ENCODE measurements at regions not wholly inside any gene's neighbourhood (a gene's known extent, or its start where the extent isn't known, plus 50 kb on each side); places are given as distances from the start of the nearest gene placed in this dataset.

GRCh38 chr1:90494748-90495282 lies 222.3 kb downstream of the BARHL2 start:
- H3K27ac ChIP-seq: no peak overlapping the region
- intact Hi-C loops (cut with DNase I): no loop called here
- no peaks in the 10 kb centered on the region for H3K9me3 ChIP-seq
- no peaks in the 10 kb centered on the region for H3K4me1 ChIP-seq
- H3K4me3 ChIP-seq: no peak overlapping the region
- no peak for TF ChIP-seq CTCF (IDR thresholded peaks at IDR 0.05)
- DNase-seq (no peak), ATAC-seq (no peak), FAIRE-seq (no peak)
- no peaks in the 10 kb centered on the region for H3K36me3 ChIP-seq
- 56 to 57% methylated on average over 11 of the region's 11 CpGs for WGBS, 2 donors
- H3K27me3 ChIP-seq: no peaks in the 10 kb centered on the region

- TF ChIP-seq CTCF (IDR thresholded peaks at IDR 0.05): no peak
- H3K4me1 ChIP-seq: no peaks in the 10 kb centered on the region
- no peaks in the 10 kb centered on the region for H3K36me3 ChIP-seq
- no peak for ATAC-seq
- WGBS, 2 donors: 49 to 73% methylated on average over 5 of the region's 5 CpGs
- no peak overlapping the region for H3K27ac ChIP-seq
- no peak overlapping the region for H3K4me3 ChIP-seq
- no peak for FAIRE-seq
- H3K27me3 ChIP-seq: no peaks in the 10 kb centered on the region
- DNase-seq: no peak
- H3K9me3 ChIP-seq: no peaks in the 10 kb centered on the region
- intact Hi-C loops (cut with DNase I): no loop called here
Observed at GRCh38 chr1:90488451-90488850, 228.7 kb downstream of the BARHL2 start.

GRCh38 chr1:90486996-90487395 lies 230.1 kb downstream of the BARHL2 start:
- H3K27me3 ChIP-seq: no peaks in the 10 kb centered on the region
- ATAC-seq: no peak

GRCh38 chr1:90486134-90486824 lies 230.8 kb downstream of the BARHL2 start:
- WGBS, 2 donors: 43 to 55% methylated on average over 1 of the region's 1 CpG
- ATAC-seq (no peak), DNase-seq (no peak), FAIRE-seq (no peak)
- no peaks in the 10 kb centered on the region for H3K9me3 ChIP-seq
- no peak overlapping the region for H3K27ac ChIP-seq
- H3K27me3 ChIP-seq: no peaks in the 10 kb centered on the region
- H3K36me3 ChIP-seq: no peaks in the 10 kb centered on the region
- no peaks in the 10 kb centered on the region for H3K4me1 ChIP-seq
- no peak overlapping the region for H3K4me3 ChIP-seq
- TF ChIP-seq CTCF (IDR thresholded peaks at IDR 0.05): no peak
- intact Hi-C loops (cut with DNase I): no loop called here

More at GRCh38 chr1:90486996-90487395, 230.1 kb downstream of the BARHL2 start:
- H3K4me1 ChIP-seq: no peaks in the 10 kb centered on the region
- FAIRE-seq (no peak), DNase-seq (no peak)
- no peak for TF ChIP-seq CTCF (IDR thresholded peaks at IDR 0.05)
- H3K36me3 ChIP-seq: no peaks in the 10 kb centered on the region
- 51 to 66% methylated on average over 3 of the region's 3 CpGs for WGBS, 2 donors
- no peak overlapping the region for H3K27ac ChIP-seq
- intact Hi-C loops (cut with DNase I): no loop called here
- H3K9me3 ChIP-seq: no peaks in the 10 kb centered on the region
- H3K4me3 ChIP-seq: no peak overlapping the region

GRCh38 chr1:90480271-90480835 lies 236.7 kb downstream of the BARHL2 start:
- no peak for ATAC-seq
- DNase-seq: no peak
- TF ChIP-seq CTCF (IDR thresholded peaks at IDR 0.05): no peak
- Histone ChIP-seq H3K36me3 (no peaks in the 10 kb centered on the region), H3K27me3 (no peaks in the 10 kb centered on the region), H3K9me3 (no peaks in the 10 kb centered on the region), H3K4me1 (no peaks in the 10 kb centered on the region), H3K27ac (no peak overlapping the region), H3K4me3 (no peak overlapping the region)
- 47 to 51% methylated on average over 1 of the region's 1 CpG for whole genome bisulfite sequencing, 2 donors
- FAIRE-seq: no peak
- intact Hi-C loops (cut with DNase I): no loop called here

All from pancreas (tissue), 10 donors.